ENCODE measurements at regions not wholly inside any gene's neighbourhood (a gene's known extent, or its start where the extent isn't known, plus 50 kb on each side); places are given as distances from the start of the nearest gene placed in this dataset.

DNA sequence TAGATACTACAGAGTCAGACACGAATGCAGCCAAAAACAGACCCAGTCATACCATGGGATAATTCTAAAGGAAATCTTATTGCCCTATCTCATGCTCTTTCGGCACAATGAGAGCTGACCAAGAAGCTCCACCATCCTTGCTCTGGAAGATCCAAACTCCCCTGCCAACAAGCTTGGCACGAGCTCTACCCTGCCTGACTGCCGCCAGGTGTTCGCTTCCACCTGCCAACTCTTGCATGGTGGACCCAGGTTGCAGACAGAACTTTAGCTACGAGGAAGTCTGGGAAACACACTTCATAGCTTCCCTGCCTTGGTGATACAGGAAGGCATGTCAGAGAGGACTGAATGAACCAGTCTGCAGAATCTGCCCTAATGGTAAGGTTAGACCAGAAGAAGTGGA lies 355.0 kb downstream of the DRD1 start:
- TF ChIP-seq, protein P1, sequence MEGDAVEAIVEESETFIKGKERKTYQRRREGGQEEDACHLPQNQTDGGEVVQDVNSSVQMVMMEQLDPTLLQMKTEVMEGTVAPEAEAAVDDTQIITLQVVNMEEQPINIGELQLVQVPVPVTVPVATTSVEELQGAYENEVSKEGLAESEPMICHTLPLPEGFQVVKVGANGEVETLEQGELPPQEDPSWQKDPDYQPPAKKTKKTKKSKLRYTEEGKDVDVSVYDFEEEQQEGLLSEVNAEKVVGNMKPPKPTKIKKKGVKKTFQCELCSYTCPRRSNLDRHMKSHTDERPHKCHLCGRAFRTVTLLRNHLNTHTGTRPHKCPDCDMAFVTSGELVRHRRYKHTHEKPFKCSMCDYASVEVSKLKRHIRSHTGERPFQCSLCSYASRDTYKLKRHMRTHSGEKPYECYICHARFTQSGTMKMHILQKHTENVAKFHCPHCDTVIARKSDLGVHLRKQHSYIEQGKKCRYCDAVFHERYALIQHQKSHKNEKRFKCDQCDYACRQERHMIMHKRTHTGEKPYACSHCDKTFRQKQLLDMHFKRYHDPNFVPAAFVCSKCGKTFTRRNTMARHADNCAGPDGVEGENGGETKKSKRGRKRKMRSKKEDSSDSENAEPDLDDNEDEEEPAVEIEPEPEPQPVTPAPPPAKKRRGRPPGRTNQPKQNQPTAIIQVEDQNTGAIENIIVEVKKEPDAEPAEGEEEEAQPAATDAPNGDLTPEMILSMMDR (IDR thresholded peaks at IDR 0.05) = no peak
- TF ChIP-seq RFX5 (IDR thresholded peaks at IDR 0.05) (no peak), CEBPB (IDR thresholded peaks at IDR 0.05) (no peak)

All from A549 (cell line).